ENCODE measurements at regions not wholly inside any gene's neighbourhood (a gene's known extent, or its start where the extent isn't known, plus 50 kb on each side); places are given as distances from the start of the nearest gene placed in this dataset.

GRCh38 chr1:238254935-238255334 lies 364.2 kb upstream of the ZP4 start:
- CTCF ChIA-PET (ENCODE audit: low intra/inter-chr PET ratio) = no interaction called here
- TF ChIP-seq ZBTB17 (CRISPR knock-in tag; IDR thresholded peaks at IDR 0.05) (no peak), POLR3A (IDR thresholded peaks at IDR 0.05; ENCODE audit: borderline replicate concordance, extremely low read depth, insufficient read depth, insufficient read length) (no peak), TGIF2 (CRISPR knock-in tag; IDR thresholded peaks at IDR 0.05) (no peak), PCBP1 (IDR thresholded peaks at IDR 0.05; ENCODE audit: low read depth, low read length, poor library complexity, severe bottlenecking) (no peak), HEY1 (CRISPR knock-in tag; IDR thresholded peaks at IDR 0.05; ENCODE audit: borderline replicate concordance) (no peak), ZNF124 (CRISPR knock-in tag; IDR thresholded peaks at IDR 0.05) (no peak), XRCC4 (IDR thresholded peaks at IDR 0.05; ENCODE audit: extremely low read depth, insufficient read depth, insufficient read length) (no peak), HDAC3 (IDR thresholded peaks at IDR 0.05; ENCODE audit: borderline replicate concordance, partially characterized antibody) (no peak), C11orf30 (IDR thresholded peaks at IDR 0.05; ENCODE audit: low read depth) (no peak), ZNF507 (tag; conservative IDR thresholded peaks at IDR 0.05) (no peak), TEAD4 (IDR thresholded peaks at IDR 0.05; ENCODE audit: low read length) (no peak), TEAD4 (CRISPR knock-in tag; IDR thresholded peaks at IDR 0.05; ENCODE audit: borderline replicate concordance) (no peak), NFYB (IDR thresholded peaks at IDR 0.05; ENCODE audit: extremely low read depth, insufficient read length) (no peak), MAFF (IDR thresholded peaks at IDR 0.05; ENCODE audit: low read length) (no peak), TSHZ1 (CRISPR knock-in tag; IDR thresholded peaks at IDR 0.05) (no peak), BCL6 (CRISPR knock-in tag; IDR thresholded peaks at IDR 0.05) (no peak), RBM15 (IDR thresholded peaks at IDR 0.05; ENCODE audit: insufficient read depth, low read length) (no peak), HDAC6 (IDR thresholded peaks at IDR 0.05; ENCODE audit: low read depth, low read length) (no peak)

More at GRCh38 chr1:238254935-238255334, 364.2 kb upstream of the ZP4 start:
- Histone ChIP-seq H3K9me1 (ENCODE audit: control insufficient read depth, insufficient read depth, low read length) (no peaks in the 10 kb centered on the region), H2AFZ (ENCODE audit: low read depth, low read length) (no peak overlapping the region), H3K27ac (ENCODE audit: extremely low read depth, low read depth, low read length) (no peak overlapping the region), H3K4me3 (no peak overlapping the region), H3K9me3 (replicated peaks; ENCODE audit: control insufficient read depth, insufficient read depth, low read depth, low read length) (no peaks in the 10 kb centered on the region; the same call in 1 of the 2 replicates), H4K20me1 (replicated peaks; ENCODE audit: control insufficient read depth, insufficient read depth, low read length) (no peaks in the 10 kb centered on the region), H3K4me2 (ENCODE audit: insufficient read depth, low read length) (no peak overlapping the region), H3K9ac (ENCODE audit: insufficient read depth in 1 of 2, low read depth in 2 of 2, low read length in 2 of 2) (no peak overlapping the region), H3K27me3 (ENCODE audit: control insufficient read depth in 2 of 2, insufficient read depth in 2 of 2, low read length in 2 of 2) (no peaks in the 10 kb centered on the region), H3K36me3 (ENCODE audit: control insufficient read depth, insufficient read depth, low read length) (no peaks in the 10 kb centered on the region), H3K79me2 (ENCODE audit: control insufficient read depth, insufficient read depth, low read length) (no peaks in the 10 kb centered on the region), H3K4me1 (replicated peaks in 1 of 2; ENCODE audit: control insufficient read depth in 2 of 2, insufficient read depth in 2 of 2, low read length in 2 of 2) (no peaks in the 10 kb centered on the region)
- POLR2A ChIA-PET = no interaction called here
- BruUV-seq (replicated peaks) = no TSS peak
- ATAC-seq (no peak), DNase-seq (ENCODE audit: extremely low read depth in 1 of 4, low spot score in 3 of 4) (no peak), FAIRE-seq (no peak)
- intact Hi-C loops (cut with micrococcal nuclease) (no loop called here), in situ Hi-C loops (cut with MboI) (no loop called here)
- 3% methylated on average over 3 of the region's 3 CpGs for WGBS (ENCODE audit: insufficient coverage, low coverage, missing lambda C conversion rate)

Data from K562 (cell line).